ENCODE measurements at regions not wholly inside any gene's neighbourhood (a gene's known extent, or its start where the extent isn't known, plus 50 kb on each side); places are given as distances from the start of the nearest gene placed in this dataset.

GRCh38 chrX:74085642-74086236 is 218.2 kb upstream of the ZCCHC13 start:
- no peak overlapping the region for H3K4me3 Mint-ChIP-seq
- peaks cover 31% of the 10 kb centered on the region for H3K9me3 Mint-ChIP-seq
- no peaks in the 10 kb centered on the region; the same call in 1 of the 2 replicates for H3K27me3 Mint-ChIP-seq (ENCODE audit: low read depth)
- TF ChIP-seq MYBL2 (CRISPR knock-in tag; IDR thresholded peaks at IDR 0.05), result no peak
- TF ChIP-seq GABPB1 (CRISPR knock-in tag; IDR thresholded peaks at IDR 0.05), result peak; percentile 65; the same call in 1 of the 2 replicates
- CTCF ChIA-PET, result no interaction called here
- ATAC-seq (no peak), DNase-seq (ENCODE audit: low spot score) (no peak)
- no peak overlapping the region for H3K27ac Mint-ChIP-seq
- peaks cover 32% of the 10 kb centered on the region for H3K36me3 Mint-ChIP-seq
- H3K4me1 Mint-ChIP-seq, result no peaks in the 10 kb centered on the region
- POLR2A ChIA-PET, result no interaction called here

- no peak overlapping the region for H3K4me3 Mint-ChIP-seq
- H3K36me3 Mint-ChIP-seq, result peaks cover 30% of the 10 kb centered on the region
- POLR2A ChIA-PET, result no interaction called here
- peaks cover 15% of the 10 kb centered on the region for H3K4me1 Mint-ChIP-seq
- H3K9me3 Mint-ChIP-seq, result peaks cover 37% of the 10 kb centered on the region
- no peaks in the 10 kb centered on the region; the same call in 1 of the 2 replicates for H3K27me3 Mint-ChIP-seq (ENCODE audit: low read depth)
- DNase-seq (ENCODE audit: low spot score), result no peak
- CTCF ChIA-PET, result no interaction called here
- no peak overlapping the region for H3K27ac Mint-ChIP-seq
- no peak for ATAC-seq
- no peak for TF ChIP-seq RORB (CRISPR knock-in tag; IDR thresholded peaks at IDR 0.05)
- no peak for TF ChIP-seq ZSCAN18 (CRISPR knock-in tag; IDR thresholded peaks at IDR 0.05)
- TF ChIP-seq ZNF232 (CRISPR knock-in tag; IDR thresholded peaks at IDR 0.05), result no peak
- no peak for TF ChIP-seq ZNF138 (CRISPR knock-in tag; conservative IDR thresholded peaks at IDR 0.05)
- no peak for TF ChIP-seq IRF2 (CRISPR knock-in tag; IDR thresholded peaks at IDR 0.05; ENCODE audit: borderline replicate concordance, low read depth)
- TF ChIP-seq ERG (CRISPR knock-in tag; IDR thresholded peaks at IDR 0.05), result no peak
- no peak for TF ChIP-seq STAT6 (CRISPR knock-in tag; conservative IDR thresholded peaks at IDR 0.05; ENCODE audit: low read depth)
- TF ChIP-seq ZNF416 (CRISPR knock-in tag; IDR thresholded peaks at IDR 0.05), result no peak
- TF ChIP-seq FOXK1 (CRISPR knock-in tag; IDR thresholded peaks at IDR 0.05), result no peak
- no peak for TF ChIP-seq ZMAT4 (CRISPR knock-in tag; IDR thresholded peaks at IDR 0.05)
- TF ChIP-seq SMAD4 (CRISPR knock-in tag; IDR thresholded peaks at IDR 0.05), result no peak
- no peak for TF ChIP-seq ZNF671 (CRISPR knock-in tag; IDR thresholded peaks at IDR 0.05)
- TF ChIP-seq ESRRA (CRISPR knock-in tag; IDR thresholded peaks at IDR 0.05; ENCODE audit: borderline replicate concordance), result no peak
- no peak for TF ChIP-seq ATF3 (CRISPR knock-in tag; conservative IDR thresholded peaks at IDR 0.05)
- TF ChIP-seq ZNF532 (CRISPR knock-in tag; IDR thresholded peaks at IDR 0.05; ENCODE audit: borderline replicate concordance), result no peak
- no peak for TF ChIP-seq ATF2 (CRISPR knock-in tag; IDR thresholded peaks at IDR 0.05; ENCODE audit: borderline replicate concordance, low read depth)
These were observed 223.8 kb upstream of the ZCCHC13 start for GRCh38 chrX:74080165-74080564.
